HG03066 (cell line): ENCODE measurements at regions not wholly inside any gene's neighbourhood (a gene's known extent, or its start where the extent isn't known, plus 50 kb on each side); places are given as distances from the start of the nearest gene placed in this dataset.

ENCODE experiments used
- ATAC-seq: cut with Tn5 transposase; IDR thresholded peaks from one replicate; pipeline ENCODE4 v1.9.1; 2021; ENCODE audit warnings: low read depth; ENCODE audit not compliant: unreplicated experiment

- ATAC-seq, result no peak
Measured at GRCh38 chr17:77723071-77723908, 235.2 kb upstream of the TNRC6C start.

GRCh38 chr17:77723909-77724875 is 234.3 kb upstream of the TNRC6C start:
- no peak for ATAC-seq

- no peak for ATAC-seq
Measured at GRCh38 chr17:77724876-77725615, 233.5 kb upstream of the TNRC6C start.

- no peak for ATAC-seq
Measured at GRCh38 chr17:77725846-77726245, 232.7 kb upstream of the TNRC6C start.

- no peak for ATAC-seq
Measured at GRCh38 chr17:77726549-77727006, 231.9 kb upstream of the TNRC6C start.

- no peak for ATAC-seq
Measured at GRCh38 chr17:77727037-77727615, 231.4 kb upstream of the TNRC6C start.

- ATAC-seq, result no peak
Measured at GRCh38 chr17:77728474-77728795, 230.1 kb upstream of the TNRC6C start.

- no peak for ATAC-seq
Measured at GRCh38 chr17:77728871-77729270, 229.6 kb upstream of the TNRC6C start.

GRCh38 chr17:77729587-77729986 is 228.9 kb upstream of the TNRC6C start:
- ATAC-seq, result no peak

- ATAC-seq, result no peak
Measured at GRCh38 chr17:77730376-77730775, 228.1 kb upstream of the TNRC6C start.

GRCh38 chr17:77733576-77734296 is 224.8 kb upstream of the TNRC6C start:
- no peak for ATAC-seq

GRCh38 chr17:77734371-77735080 is 224.0 kb upstream of the TNRC6C start:
- no peak for ATAC-seq

- no peak for ATAC-seq
Measured at GRCh38 chr17:77735081-77735565, 223.4 kb upstream of the TNRC6C start.

- ATAC-seq, result no peak
Measured at GRCh38 chr17:77735566-77736198, 222.8 kb upstream of the TNRC6C start.

GRCh38 chr17:77736199-77736585 is 222.3 kb upstream of the TNRC6C start:
- ATAC-seq, result no peak

- ATAC-seq, result no peak
Measured at GRCh38 chr17:77736721-77737120, 221.8 kb upstream of the TNRC6C start.

GRCh38 chr17:77737442-77738265 is 220.8 kb upstream of the TNRC6C start:
- ATAC-seq, result no peak
